ENCODE measurements at regions not wholly inside any gene's neighbourhood (a gene's known extent, or its start where the extent isn't known, plus 50 kb on each side); places are given as distances from the start of the nearest gene placed in this dataset.

- POLR2A ChIA-PET, result no interaction called here
- no peaks in the 10 kb centered on the region for H3K9me1 ChIP-seq (replicated peaks; ENCODE audit: control insufficient read depth, extremely low read depth, insufficient read depth, low read length)
- DNase-seq (ENCODE audit: low read depth, low spot score) (no peak), FAIRE-seq (no peak)
- intact Hi-C loops (cut with micrococcal nuclease) (no loop called here), dilution Hi-C loops (cut with MboI; ENCODE audit: extremely low pct_ligation_motif_present, low sequenced_read_pairs) (no loop called here)
- H4K20me1 ChIP-seq (replicated peaks; ENCODE audit: control insufficient read depth, extremely low read depth, insufficient read depth, low read length), result no peaks in the 10 kb centered on the region
- BruUV-seq (replicated peaks), result no TSS peak
- no peaks in the 10 kb centered on the region for H3K79me2 ChIP-seq (ENCODE audit: control insufficient read depth, insufficient read depth, low read length)
- no peak for TF ChIP-seq POLR2A (IDR thresholded peaks at IDR 0.05; ENCODE audit: low read depth, low read length)
- no peak for TF ChIP-seq GATA2 (IDR thresholded peaks at IDR 0.05; ENCODE audit: insufficient read depth, insufficient read length, low read depth, low read length)
- TF ChIP-seq FOS (IDR thresholded peaks at IDR 0.05; ENCODE audit: borderline replicate concordance, insufficient read depth, low read length), result no peak
- TF ChIP-seq EZH2 (IDR thresholded peaks at IDR 0.05; ENCODE audit: borderline replicate concordance, low read depth, low read length, severe bottlenecking), result no peak
- no peak for TF ChIP-seq MAX (IDR thresholded peaks at IDR 0.05; ENCODE audit: insufficient read depth, insufficient read length)
- TF ChIP-seq POLR2AphosphoS5 (IDR thresholded peaks at IDR 0.05; ENCODE audit: insufficient read depth, low read depth, low read length), result no peak
- TF ChIP-seq, protein P1, sequence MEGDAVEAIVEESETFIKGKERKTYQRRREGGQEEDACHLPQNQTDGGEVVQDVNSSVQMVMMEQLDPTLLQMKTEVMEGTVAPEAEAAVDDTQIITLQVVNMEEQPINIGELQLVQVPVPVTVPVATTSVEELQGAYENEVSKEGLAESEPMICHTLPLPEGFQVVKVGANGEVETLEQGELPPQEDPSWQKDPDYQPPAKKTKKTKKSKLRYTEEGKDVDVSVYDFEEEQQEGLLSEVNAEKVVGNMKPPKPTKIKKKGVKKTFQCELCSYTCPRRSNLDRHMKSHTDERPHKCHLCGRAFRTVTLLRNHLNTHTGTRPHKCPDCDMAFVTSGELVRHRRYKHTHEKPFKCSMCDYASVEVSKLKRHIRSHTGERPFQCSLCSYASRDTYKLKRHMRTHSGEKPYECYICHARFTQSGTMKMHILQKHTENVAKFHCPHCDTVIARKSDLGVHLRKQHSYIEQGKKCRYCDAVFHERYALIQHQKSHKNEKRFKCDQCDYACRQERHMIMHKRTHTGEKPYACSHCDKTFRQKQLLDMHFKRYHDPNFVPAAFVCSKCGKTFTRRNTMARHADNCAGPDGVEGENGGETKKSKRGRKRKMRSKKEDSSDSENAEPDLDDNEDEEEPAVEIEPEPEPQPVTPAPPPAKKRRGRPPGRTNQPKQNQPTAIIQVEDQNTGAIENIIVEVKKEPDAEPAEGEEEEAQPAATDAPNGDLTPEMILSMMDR (IDR thresholded peaks at IDR 0.05; ENCODE audit: extremely low read depth in 1 of 2, insufficient read depth in 1 of 2, low read depth in 1 of 2, low read length in 2 of 2), result no peak
- TF ChIP-seq JUN (IDR thresholded peaks at IDR 0.05; ENCODE audit: borderline replicate concordance, insufficient read depth, insufficient read length, low read depth), result no peak
- TF ChIP-seq MYC (IDR thresholded peaks at IDR 0.05; ENCODE audit: low read depth, low read length), result no peak
- no peak overlapping the region for H3K4me3 ChIP-seq (replicated peaks in 1 of 3; ENCODE audit: insufficient read depth in 1 of 3, low read depth in 1 of 3, low read length in 3 of 3)
- H3K27ac ChIP-seq (ENCODE audit: insufficient read depth, low read depth, low read length), result no peak overlapping the region
- H3K27me3 ChIP-seq (ENCODE audit: control insufficient read depth in 2 of 2, insufficient read depth in 2 of 2, low read length in 2 of 2), result no peaks in the 10 kb centered on the region
- H2AFZ ChIP-seq (ENCODE audit: low read depth, low read length), result no peak overlapping the region
- no peak overlapping the region for H3K4me2 ChIP-seq (ENCODE audit: insufficient read depth, low read length)
- no peaks in the 10 kb centered on the region for H3K4me1 ChIP-seq (ENCODE audit: control insufficient read depth, extremely low read depth, insufficient read depth, low read length)
- no peak overlapping the region for H3K9ac ChIP-seq (replicated peaks; ENCODE audit: extremely low read depth, insufficient read depth, low read length)
- H3K9me3 ChIP-seq (replicated peaks; ENCODE audit: control insufficient read depth, insufficient read depth, low read length), result no peaks in the 10 kb centered on the region
- CTCF ChIA-PET, result no interaction called here
- no peaks in the 10 kb centered on the region for H3K36me3 ChIP-seq (ENCODE audit: control insufficient read depth in 2 of 2, extremely low read depth in 1 of 2, insufficient read depth in 2 of 2, low read length in 2 of 2)
These were observed 455.6 kb upstream of the SEL1L start for GRCh38 chr14:81989211-81989610.
